ENCODE measurements at regions not wholly inside any gene's neighbourhood (a gene's known extent, or its start where the extent isn't known, plus 50 kb on each side); places are given as distances from the start of the nearest gene placed in this dataset.

DNA sequence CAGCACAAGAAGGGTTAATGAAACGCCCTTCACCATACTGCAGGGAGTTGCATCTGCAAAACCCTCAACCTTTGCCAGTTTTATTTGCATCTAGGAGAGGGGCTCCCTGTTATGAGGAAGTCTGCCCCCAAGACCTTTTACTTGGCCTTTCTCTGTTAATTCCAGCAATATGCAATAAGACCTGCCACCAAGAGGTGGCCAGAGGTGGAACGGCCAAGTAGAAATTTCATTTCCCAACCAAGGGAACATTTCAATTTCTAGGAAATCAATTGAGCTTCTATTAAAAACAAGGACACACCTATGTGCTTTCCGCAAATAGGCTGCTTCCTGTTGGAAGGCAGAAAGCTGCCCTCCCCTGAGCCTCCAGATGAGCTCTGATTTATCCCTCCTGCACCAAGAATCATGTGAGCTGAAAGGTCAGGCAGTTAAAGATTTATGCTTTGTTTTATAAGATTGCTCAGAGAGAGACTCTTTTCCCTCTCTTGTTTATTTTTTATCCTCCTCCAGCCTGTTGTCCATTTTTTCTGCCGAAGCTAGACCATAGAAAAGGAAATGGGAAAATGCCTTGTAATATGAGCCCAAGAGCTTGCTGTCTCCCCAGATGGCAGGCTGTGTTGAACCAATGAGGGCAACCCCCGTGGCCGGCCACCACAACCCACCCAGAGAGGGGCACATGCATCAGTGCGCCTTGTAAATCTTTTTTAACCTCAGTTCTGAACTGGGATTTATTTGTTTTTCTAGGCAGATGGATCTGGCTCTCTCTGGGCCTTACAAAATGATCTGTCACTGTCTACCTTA lies 572.8 kb downstream of the TLE1 start:
- DNase-seq (ENCODE audit: low read depth): no peak

- no peak for DNase-seq (ENCODE audit: low read depth)
Observed at GRCh38 chr9:81113453-81114124, 575.8 kb downstream of the TLE1 start.

- DNase-seq (ENCODE audit: low read depth): no peak
Observed at GRCh38 chr9:81112627-81113452, 576.5 kb downstream of the TLE1 start.

DNA sequence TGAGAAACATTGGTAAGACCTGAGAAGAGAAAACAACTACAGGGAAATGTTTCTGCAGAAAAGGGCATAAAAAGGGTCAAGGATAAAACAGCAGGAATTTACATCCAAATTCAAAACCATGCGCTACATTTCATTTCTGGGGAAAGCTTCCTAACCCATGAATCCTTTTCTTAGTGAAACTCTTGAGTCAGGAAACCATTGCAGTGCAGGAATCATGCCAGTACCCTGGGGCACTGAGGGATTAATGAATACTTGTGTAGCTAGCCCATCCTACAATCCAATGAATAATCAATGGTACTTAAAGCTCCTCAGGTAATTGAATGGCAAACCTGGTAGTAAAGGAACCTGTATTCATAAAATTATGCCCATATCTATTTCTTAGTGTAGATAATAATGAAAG lies 580.5 kb downstream of the TLE1 start:
- no peak for DNase-seq (ENCODE audit: low read depth)

- DNase-seq (ENCODE audit: low read depth): no peak
Observed at GRCh38 chr9:81108391-81108790, 581.0 kb downstream of the TLE1 start.

- no peak for DNase-seq (ENCODE audit: low read depth)
Observed at GRCh38 chr9:81103597-81104471, 585.5 kb downstream of the TLE1 start.

DNA sequence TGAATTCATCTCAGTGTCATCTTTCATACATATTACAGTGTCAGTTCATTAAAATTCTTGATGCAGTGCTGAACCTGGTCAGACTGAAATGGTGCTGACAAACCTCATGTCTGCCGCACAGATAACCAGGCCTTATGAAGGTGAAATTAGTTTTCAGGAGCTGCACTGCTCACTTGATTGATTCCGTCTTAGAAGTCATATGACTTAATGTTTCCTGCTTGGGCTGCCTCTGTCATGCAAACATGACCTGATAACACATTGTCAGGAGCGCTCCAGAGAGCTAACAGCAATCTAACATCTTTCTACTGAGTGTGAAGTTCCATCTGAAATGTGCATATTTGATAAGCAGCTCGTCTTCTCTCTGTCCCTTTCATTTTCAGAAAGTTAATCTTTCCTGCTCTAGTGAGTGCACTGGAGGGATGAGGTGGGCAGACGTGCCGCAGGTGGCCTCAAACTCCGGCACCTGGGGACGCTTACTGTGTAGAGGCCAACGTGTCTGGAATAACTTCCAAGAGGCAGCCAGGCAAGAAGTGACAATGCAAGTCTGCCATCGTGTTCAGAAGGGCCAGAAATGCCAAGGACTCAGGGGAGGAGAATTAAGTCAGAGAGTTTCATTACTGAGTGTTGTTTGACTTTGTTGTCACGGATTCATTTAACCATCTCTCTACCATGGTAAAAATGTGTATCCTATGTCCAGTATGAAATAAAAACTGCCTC lies 592.1 kb downstream of the TLE1 start:
- DNase-seq (ENCODE audit: low read depth): no peak

DNA sequence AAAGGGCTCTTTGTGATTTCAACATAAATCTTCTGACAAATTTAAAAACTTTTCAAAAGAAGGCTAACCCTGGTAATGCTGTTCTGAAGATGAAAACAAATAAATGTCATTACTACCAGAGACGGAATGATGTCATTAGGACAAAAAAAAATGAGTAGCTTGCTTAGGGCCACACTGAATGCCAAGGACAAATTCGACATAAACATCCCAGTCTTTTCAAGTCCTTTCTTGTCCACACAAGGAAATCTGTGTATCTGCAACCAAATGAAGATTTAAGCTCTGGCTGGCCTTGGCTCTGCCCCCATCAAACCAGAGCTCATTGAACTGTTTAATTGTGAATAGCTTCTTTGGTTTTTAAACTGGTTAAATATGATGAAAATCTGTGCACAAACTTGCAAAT lies 592.7 kb downstream of the TLE1 start:
- no peak for DNase-seq (ENCODE audit: low read depth)

GRCh38 chr9:81092057-81092456 lies 597.3 kb downstream of the TLE1 start:
- DNase-seq (ENCODE audit: low read depth): no peak

GRCh38 chr9:81088341-81088740 lies 601.0 kb downstream of the TLE1 start:
- no peak for DNase-seq (ENCODE audit: low read depth)

- DNase-seq (ENCODE audit: low read depth): no peak
Observed at GRCh38 chr9:81086416-81086815, 602.9 kb downstream of the TLE1 start.

DNA sequence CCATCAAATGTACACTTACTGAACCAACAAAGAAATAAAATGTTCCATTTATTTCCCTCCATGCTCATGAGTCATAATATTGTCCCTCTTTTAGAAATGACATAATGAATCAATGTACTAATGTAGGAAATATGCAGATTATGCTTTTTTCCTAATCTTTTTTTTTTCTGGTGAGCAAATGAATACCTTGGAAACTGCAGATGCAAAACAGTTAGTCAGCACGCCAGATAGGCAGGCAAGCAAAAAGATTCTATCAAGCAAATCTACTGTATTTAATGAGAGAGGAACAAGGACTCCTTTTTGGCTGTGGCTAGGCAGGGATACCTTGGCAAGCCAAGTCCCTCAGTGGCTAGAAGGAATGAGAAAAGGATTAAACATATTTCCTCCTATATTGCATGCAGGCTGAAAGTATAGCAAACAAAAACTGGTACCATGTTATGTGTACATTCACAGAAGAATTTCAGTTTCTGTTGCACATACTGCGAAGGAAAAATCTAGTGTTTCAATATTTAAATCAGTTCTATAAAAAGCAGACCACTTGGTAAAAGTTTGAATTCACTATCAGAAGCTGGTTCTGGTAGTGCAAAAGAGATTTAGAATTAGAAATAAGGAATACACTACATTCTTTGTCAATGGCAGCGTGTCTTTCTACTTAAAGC lies 605.4 kb downstream of the TLE1 start:
- no peak for DNase-seq (ENCODE audit: low read depth)

DNA sequence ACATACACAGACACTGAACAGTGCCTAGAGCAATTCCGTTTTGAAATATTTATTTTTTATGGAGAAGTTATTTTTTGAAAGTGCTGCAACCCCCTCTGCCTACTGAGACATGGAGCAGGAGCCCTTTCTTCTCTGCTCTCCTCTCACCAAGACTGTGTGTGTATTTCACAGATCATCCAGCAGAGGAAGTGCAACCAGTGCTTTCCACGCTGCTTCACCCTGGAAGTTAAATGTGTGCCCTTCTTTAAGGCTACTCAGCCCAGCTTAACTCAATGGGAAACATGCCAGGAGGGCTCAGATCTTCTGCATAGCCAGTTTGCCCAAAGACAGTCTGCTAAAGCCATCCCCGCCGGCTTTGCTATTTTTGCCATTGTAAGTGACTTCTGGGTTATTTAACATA lies 606.3 kb downstream of the TLE1 start:
- no peak for DNase-seq (ENCODE audit: low read depth)

GRCh38 chr9:81082221-81082620 lies 607.1 kb downstream of the TLE1 start:
- no peak for DNase-seq (ENCODE audit: low read depth)

GRCh38 chr9:81080900-81081299 lies 608.4 kb downstream of the TLE1 start:
- no peak for DNase-seq (ENCODE audit: low read depth)

GRCh38 chr9:81080185-81080584 lies 609.2 kb downstream of the TLE1 start:
- DNase-seq (ENCODE audit: low read depth): no peak

- DNase-seq (ENCODE audit: low read depth): no peak
Observed at GRCh38 chr9:81079055-81079454, 610.3 kb downstream of the TLE1 start.

DNA sequence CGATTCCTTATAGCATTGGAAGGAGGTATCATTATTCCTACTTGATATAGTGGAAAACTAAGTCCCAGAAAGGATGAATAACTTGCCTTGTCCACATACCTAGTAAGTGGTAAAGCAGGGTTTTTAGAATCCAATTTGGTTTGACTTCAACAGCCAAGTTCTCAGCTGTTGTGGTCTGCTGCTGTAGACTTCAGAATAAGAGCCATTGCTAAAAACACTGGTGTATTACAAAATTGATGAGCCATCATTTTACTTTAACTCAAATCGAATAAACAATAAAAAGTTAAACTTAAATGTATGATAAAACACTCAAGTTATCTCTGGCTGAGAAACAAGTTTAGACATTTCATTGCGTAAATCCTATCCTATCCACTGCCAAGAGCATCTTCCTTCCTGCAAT lies 610.8 kb downstream of the TLE1 start:
- no peak for DNase-seq (ENCODE audit: low read depth)

GRCh38 chr9:81077572-81077971 lies 611.8 kb downstream of the TLE1 start:
- no peak for DNase-seq (ENCODE audit: low read depth)

DNA sequence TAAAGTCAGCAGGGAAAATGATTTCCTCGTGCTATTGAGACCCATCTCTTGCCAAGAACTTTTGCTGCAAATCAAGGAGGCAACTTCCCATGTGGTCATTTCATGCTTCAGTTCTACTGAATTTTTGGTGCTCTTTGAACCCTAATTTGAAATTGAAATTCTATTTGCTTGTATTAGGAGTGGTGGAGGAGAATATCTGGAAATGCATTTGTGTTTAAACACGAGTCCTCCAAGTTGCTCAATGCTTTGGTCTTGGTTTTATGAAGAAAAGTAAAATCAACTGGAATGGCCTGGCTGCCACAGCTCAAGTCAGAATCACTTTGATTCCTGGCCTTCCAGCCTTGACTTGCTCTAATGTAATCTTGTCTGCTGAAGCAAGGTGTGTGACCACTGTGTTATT lies 613.2 kb downstream of the TLE1 start:
- DNase-seq (ENCODE audit: low read depth): no peak

DNA sequence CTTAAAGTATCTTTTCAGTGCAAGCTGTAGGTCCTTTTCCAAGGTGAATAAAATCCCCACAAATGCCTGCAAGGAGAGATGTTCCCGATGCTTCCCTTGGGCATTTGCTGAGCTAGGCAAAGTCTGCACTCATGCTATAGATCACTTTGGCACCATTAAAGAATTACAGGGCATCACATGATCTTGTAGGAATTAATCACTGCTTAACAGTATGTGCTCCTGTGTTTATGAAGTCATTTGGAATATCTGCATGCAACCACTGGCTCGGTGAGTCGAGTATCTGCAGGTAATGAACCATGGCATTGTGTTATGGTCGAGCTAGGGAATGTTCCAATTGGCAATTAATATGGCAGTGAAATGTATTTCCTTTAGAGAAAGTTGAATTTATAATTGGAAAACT lies 615.1 kb downstream of the TLE1 start:
- no peak for DNase-seq (ENCODE audit: low read depth)
